GM21360 (cell line): ENCODE measurements at regions not wholly inside any gene's neighbourhood (a gene's known extent, or its start where the extent isn't known, plus 50 kb on each side); places are given as distances from the start of the nearest gene placed in this dataset.
"Not testable (repeated sequence)": the region's sequence is repeated elsewhere in the genome, so short reads cannot be mapped to it uniquely, and the experiment has no call there.

Source experiments
- ATAC-seq: cut with Tn5 transposase; IDR thresholded peaks from one replicate; pipeline ENCODE4 v1.9.1; 2021; ENCODE audit warnings: mild to moderate bottlenecking, moderate library complexity; ENCODE audit not compliant: unreplicated experiment

DNA sequence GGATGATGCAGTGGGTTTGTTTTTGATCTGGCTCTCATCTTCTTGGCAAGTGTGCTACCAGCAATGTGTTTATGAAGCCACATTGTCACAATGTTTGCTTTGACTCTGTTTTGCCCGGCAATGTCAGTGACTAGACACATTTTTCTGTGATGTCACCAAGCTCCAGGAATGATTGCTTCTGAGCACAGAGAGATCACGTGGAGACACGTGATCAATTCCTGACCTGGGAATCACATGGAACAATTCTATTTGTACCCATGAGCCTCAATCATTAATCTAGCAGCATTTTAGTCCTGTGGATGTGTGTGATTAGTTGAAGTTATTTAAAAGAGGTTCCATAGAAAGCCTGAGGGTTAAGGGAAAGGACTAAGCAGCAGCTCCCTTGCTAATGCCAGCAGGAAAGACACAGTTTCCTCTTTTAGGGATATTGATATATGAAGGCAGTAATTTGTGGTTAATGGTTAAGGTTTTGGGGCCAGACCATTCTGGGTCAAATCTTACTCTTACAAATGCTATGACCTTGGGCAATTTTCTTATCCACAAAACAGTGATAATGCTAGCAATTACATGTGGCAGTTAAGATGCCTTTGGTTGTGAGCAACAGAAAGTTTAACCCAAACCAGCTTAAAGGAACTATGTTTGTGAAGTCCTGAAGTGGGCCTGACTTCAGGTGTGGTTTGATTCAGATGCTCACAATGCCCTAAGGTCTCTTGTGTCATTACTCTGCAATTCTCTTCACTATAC is 59.0 kb downstream of the FASLG start:
- ATAC-seq = no peak

DNA sequence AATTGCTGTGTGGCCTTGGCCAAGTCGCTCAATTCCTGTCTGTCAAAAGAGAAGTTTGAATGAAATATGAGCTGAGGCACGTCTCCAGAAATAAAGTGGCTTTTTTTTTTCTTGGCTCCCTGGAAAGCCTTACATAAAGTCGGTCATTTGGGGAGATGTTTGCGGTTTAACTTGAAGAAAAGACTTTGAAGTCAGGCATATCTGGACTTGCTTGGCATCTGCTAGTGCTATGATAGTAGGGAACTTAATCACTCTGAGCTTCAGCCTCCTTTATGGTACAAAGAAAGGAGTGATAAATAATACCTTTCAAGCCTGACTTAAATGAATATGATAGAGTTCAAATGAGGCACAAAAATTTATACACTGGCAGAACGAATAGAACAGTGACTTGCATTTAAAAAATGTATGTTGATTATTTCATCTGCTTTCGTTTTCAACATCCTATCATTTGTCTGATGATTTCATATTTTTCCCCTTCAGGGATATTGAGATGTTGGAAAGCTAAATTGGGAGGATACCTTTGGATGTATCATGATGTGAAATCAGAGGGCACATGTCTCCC is 60.2 kb downstream of the FASLG start:
- ATAC-seq = no peak

DNA sequence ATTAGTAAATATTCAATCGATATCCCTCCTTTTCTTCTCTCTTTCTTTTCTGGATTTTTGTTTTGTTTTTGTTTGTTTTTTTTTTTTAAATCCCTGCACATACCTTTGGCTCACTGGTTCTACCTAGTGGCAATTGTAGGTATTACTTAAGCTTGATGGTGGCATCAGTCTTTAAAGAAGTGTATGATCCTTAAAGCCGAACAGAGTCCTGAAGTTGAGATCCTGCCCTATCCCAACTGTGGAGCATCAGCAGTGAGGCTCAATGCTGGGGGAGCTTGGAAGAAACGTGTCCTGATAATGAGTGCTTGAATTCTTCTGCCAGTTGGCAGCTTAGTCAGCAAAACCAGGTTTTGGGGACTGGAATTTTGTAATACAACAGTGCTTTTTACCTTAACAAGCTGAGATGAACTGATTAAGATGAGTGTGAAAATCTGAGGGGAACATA is 60.8 kb downstream of the FASLG start:
- ATAC-seq = no peak

DNA sequence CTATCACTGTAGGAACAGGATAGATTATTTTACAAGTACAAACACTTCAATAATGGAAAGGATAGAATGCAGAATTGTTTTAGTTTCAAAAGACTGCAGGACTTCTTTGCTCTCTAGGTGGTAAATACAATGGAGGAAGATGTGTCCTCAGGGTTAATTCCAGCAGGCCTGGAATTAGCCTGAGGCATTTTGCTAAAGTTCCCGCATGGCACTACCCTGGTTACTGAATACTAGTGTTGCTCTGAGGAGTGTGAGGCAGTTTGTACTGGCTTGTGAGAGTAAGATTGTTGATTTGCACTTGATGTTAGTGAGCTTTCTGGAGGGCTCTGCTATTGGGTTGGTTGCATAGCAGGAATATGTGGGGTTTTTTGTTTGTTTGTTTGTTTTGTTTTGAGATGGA is 61.4 kb downstream of the FASLG start:
- ATAC-seq = no peak

DNA sequence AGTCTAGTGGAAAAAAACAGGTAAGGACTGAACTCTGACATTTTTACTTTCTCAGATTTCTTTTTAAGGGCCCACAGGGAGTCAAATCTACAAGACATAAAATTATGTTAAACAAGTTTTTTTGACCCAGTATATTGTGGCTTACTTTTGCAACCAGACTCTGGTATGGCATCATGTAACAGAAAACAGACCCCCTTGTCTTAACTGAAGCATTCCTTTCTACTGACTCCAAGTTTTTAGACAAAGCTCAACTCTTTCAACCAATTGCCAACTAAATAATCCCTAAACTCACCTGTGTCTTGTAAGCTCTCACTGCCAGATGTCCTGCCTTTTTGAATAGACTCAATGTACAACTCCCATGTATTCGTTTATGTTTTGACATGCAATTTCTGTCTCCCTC is 64.3 kb downstream of the FASLG start:
- no peak for ATAC-seq

DNA sequence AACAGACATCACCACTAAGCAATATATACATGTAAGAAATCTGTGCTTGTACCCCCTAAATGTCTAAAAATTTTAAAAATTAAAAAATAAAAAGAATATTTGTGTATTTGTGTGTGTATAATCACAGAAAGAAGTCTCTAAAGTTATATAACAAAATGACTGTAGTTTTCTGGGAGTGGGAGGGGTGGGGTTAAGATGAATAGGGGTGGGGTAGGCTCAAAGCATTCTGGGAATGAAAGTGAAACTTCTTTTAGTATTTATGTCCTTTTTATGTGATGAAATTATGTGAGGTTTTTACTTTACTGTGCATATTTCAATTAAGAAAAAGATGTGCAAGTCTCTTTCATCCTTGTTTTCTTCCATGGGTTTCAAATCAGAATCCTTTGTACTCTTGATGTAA is 65.3 kb downstream of the FASLG start:
- ATAC-seq = no peak

DNA sequence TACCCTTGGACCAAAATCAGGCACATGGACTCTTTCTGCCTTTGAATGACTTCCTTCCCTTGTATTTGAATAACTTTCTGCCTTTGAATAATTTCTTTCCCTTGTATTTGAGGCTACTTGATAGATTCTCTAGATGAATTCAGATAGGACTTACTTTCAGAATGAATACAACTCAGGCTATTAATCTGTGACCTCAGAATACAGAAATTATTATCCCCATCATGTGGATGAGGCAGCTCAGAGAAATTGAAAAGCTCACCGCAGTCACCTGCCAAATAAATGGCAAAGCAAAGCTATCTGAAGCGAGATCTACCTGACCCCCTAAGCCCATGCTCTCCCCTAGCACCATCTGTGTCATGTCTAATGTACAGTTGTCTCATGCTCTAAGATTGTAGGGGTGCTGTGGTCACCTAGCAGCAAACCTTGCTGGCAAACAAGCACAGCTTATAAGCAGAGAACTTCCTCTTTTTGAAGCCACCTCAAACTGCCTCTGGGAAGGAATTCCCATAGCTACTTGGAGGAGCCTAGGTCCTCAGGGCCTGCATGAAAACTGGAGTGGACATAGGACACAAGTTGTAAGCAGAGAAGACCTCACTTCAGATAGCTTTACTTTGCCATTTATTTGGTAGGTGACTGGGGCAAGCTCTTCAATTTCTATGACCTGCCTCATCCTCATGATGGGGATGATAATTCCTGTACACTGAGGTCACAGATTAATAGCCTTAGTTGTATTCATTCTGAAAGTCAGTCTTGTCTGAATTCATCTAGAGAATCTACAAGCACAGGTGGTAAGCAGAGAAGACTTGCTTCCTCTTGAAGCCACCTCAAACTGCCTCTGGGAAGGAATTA is 66.1 kb downstream of the FASLG start:
- ATAC-seq = peak; percentile 76

DNA sequence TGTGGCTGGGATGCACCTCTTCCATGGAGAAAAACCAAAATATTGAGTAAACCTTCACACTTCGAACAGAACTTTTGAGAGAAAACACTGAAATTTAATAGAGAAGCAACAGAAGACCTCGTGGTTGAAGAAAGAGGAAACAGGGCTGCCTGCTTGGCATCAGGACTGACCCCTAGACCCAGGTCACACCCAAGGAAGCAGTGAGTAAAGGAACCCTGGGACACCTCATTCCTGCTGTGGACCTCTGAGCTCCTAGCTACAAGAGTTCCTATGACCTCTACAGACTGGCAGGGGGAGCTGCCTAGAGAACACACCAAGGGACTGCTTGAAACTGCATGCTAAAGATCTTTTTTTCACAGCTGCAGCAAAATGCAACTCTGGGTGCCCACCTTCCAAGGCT is 67.8 kb downstream of the FASLG start:
- ATAC-seq = no peak

DNA sequence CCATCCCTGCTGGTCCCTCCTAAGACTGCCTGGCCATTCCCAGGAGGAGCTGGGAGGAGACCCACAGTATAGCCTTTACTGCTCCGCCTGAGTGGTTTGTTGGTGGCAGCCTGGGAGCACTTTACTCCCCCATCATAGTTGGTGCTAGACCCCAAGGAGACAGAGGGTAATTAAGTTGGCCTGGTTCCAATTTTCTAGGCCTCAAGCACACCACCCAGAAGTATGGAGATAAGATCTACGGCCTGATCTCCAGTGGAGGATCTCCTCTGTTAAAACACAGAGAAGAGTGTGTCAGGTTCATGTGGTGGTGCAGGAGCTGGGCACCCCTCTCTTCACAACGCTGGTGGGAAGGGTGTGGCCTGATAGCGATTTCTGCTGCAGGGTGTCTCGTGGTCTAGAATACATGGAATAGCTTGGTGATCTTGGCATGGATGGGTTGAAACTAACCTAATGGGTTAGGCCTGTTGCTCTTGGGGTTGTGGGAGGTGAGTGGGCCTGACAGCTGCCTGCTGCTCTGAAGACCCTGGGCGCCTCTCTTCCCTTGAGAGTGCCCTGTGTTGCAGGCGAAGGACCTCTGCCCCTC is 68.5 kb downstream of the FASLG start:
- no peak for ATAC-seq

DNA sequence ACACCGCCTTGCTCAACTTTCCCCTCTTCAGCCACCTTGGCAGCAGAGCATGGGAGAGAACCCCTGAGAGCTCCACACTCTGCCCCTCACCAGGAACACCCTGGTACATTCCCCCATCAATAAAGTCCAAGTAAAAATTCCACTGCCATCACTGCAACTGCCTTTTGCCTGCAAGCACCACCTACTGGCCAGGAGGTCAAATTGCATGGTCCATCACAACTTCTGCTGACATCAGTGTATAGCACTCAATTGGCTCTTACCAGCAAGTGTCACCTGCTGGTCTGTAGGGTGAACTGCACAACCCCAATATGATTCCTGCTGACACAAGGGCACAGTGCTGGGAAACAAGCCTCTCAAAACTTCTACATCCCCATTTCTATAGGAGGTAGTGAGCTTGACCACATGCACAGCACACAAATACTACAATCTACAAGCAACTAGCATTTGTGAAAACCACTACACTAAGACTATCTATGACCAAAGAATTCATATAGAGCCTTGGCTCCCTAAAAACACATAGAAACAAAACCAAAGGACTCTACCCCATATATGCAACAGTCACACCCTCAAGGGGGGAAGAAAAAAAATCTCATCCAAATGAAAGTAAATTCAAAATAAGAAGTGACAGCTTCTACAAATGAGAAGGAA is 69.2 kb downstream of the FASLG start:
- peak; percentile 38 for ATAC-seq

DNA sequence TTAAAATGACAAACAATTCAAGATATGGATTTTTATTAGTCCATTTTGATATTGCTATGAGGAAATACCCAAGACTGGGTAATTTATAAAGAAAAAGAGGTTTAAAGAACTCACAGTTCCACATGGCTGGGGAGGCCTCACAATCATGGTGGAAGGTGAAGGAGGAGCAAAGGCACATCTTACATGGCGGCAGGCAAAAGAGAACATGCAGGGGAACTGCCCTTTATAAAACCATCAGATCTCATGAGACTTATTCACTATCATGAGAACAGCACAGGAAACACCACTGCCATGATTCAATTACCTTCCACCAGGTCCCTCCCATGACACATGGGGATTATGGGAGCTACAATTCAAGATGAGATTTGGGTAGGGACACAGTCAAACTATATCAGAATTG is 69.8 kb downstream of the FASLG start:
- ATAC-seq = not testable (repeated sequence)

DNA sequence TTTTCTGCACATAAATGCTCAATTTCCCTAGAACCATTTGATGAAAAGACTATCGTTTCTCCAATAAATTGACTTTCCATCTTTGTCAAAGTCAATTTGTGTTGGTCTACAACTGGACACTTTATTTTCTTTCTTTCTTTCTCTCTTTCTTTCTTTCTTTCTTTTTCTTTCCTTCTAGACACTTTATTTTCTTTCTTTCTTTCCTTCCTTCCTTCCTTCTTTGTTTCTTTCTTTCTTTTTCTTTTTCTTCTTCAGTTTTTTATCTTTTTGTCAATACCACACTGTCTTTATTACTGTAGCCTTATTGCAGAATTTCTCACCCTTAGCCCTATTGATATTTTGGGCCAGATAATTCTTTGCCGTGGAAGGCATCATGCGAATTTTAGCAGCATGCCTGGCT is 73.5 kb downstream of the FASLG start:
- no peak for ATAC-seq

DNA sequence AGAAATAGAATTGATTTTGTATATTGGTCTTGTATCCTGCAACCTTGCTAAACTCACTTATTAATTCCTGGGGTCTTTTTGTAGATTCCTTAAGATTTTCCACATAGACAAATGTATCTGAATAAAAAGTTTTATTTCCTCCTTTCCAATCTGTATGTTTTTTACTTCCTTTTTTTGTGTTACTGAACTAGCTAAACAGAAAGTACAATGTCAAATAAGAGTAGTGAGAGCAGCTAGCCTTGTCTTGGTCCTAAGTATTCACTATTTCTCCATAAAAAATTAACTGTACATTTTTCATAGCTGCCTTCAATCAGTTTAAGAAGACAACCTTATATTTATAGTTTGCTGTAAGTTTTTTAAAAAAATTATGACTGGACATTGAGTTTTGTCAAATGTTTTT is 74.9 kb downstream of the FASLG start:
- ATAC-seq = no peak

DNA sequence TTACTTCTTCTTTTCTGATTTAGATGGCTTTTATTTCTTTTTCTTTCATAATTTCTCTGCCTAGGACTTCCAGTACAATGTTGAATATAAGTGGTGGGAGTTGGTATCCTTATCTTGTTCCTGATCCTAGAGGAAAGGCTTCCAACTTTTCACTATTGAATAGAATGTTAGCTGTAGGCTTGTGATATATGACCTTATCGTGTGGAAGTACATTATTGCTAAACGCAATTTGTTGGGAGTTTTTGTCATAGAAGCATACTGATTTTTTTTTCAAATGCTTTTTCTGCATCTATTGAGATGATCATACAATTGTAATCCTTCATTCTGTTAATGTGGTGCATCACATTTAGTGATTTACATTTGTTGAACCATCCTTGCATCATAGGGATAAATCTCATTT is 79.5 kb downstream of the FASLG start:
- no peak for ATAC-seq

DNA sequence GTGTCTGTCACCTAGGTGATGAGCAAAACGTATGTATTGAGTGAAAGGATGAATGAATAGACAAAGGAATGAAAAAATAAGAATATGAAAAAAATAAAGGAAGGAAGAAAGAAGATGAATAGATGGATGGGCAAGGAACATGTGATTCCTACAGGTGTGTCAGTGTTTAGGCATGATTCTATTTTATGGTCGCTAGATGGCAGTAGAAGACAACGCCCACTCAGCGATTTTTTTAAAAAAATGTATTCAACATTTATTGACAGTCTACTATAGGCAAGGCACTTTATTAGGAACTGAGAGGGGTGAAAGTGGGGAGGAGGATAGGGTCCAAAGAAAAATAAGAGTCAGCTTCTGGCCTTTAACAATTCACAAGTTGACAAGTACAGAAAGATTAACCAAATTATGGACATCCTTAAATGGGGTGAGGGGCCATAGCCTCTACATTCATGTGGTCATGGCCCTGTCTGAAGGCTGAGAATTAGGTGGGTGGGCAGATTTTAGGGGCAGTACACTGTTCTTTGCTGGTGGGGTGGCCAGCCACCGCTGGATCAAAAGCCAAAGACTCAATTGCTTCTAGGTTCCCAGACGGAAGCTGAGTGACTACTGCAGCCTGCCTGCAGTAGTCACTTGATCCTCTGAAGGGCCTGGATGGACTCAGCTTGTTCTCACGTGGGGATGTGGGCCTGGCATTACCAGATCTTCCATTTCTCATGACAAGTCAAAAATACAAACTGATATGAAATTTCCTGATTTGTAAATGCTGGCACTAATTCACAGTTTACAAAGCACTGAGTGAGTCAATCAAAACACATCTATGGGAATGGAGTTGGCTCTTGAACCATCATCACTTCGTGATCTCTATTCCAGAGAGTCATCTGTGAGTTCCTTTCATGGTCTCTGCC is 83.9 kb downstream of the FASLG start:
- ATAC-seq = no peak

DNA sequence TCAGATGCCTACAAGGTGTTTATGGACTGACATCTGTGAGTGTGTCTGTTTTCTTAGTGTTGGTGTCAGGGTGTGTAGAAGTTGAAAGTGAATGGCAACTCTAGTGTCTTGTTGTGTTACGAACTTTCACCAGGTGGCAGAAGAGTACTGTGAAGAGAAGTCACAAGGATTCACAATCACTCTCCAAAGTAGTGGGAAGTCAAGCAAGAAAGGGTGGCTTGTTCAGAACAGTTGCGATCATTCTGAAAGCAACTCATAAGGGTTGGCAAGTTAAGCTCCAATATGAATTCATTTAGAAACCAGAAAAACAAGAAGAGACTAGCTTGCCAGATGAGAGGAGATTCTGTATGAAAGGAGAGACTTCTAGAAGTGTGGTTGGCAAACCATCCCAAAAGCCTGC is 86.1 kb downstream of the FASLG start:
- ATAC-seq = peak; percentile 59

DNA sequence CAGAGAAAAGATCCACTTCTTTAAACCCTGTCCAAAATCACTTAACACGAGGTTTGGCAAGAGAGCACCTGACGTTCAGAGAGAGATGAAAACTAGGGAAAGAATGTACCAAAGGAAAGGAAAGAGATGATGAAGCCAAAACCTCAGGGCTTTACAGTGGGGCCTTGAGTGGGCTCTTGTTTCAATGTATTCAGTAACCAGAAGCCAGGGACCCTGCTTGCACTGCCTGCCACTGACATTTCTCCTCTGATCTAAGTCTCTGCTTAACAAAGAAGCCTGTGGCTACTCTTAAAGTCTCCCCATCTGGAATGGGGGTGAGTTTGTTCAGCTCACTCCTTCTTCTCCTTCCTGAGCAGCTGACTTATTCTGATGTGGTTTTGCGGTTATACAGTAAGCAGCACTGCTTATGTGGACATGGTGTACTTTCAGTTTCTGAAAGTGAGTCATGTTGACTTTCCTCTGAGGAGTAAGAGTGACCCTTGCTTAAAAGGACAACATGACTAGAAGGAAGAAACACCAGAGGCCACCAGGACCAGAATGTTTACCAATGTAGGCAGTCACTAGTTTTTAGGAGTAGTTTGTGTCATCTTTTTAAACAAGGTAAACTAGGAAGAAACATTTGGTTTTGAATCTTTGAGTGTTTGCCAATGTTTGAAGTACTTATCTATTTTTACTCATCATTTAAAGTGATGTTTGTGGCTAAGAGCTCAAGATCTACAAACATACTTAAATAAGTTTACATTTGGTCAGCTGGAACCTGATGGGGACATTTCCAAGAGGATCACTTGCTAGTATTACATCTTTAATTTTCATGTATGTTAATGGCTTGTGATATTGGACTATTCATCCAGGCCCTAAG is 87.4 kb downstream of the FASLG start:
- ATAC-seq = peak; percentile 72

DNA sequence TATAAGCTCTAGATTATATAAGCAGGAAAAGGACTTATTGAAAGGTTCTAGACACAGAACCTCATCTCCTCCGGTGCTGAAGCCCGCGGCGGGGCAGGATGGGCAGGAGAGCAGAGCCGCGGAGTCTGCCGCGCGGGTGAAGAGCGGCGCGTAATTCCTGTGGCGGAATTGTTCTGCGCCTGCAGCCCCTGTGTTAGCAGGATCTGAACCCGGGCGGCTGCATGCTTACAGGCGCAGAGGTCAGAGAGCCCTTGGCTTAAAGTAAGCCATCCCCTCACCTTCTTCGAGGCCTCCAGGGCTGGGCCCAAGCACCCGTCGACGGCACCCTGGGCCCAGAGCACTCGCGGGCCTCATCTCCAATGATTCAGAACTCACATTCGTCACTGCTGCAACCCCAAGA is 89.3 kb downstream of the FASLG start:
- no peak for ATAC-seq

DNA sequence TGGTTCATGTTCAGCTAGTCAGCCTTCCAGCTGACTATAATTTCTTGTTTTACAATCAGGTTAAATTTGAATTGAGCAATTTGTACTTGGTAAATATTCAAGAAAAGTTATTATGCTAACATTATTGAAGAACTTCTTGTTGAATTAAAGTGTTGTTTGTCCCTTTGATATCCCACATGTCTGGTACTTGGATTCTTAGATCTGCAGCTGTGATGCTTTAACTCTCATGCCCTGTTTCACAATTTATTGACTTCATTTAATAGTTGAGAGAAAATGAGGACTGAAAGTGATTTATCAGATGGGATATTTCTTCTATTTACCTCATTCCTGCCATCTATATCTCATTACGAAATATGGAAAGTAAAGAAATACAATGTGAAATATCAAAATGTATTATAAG is 92.8 kb downstream of the FASLG start:
- no peak for ATAC-seq
